HG02943 (cell line): ENCODE measurements at regions not wholly inside any gene's neighbourhood (a gene's known extent, or its start where the extent isn't known, plus 50 kb on each side); places are given as distances from the start of the nearest gene placed in this dataset.
"Not testable (repeated sequence)": the region's sequence is repeated elsewhere in the genome, so short reads cannot be mapped to it uniquely, and the experiment has no call there.

Experiments
- ATAC-seq: cut with Tn5 transposase; IDR thresholded peaks from one replicate; pipeline ENCODE4 v1.9.1; 2021; ENCODE audit warnings: mild to moderate bottlenecking, low read depth, moderate library complexity; ENCODE audit not compliant: unreplicated experiment

DNA sequence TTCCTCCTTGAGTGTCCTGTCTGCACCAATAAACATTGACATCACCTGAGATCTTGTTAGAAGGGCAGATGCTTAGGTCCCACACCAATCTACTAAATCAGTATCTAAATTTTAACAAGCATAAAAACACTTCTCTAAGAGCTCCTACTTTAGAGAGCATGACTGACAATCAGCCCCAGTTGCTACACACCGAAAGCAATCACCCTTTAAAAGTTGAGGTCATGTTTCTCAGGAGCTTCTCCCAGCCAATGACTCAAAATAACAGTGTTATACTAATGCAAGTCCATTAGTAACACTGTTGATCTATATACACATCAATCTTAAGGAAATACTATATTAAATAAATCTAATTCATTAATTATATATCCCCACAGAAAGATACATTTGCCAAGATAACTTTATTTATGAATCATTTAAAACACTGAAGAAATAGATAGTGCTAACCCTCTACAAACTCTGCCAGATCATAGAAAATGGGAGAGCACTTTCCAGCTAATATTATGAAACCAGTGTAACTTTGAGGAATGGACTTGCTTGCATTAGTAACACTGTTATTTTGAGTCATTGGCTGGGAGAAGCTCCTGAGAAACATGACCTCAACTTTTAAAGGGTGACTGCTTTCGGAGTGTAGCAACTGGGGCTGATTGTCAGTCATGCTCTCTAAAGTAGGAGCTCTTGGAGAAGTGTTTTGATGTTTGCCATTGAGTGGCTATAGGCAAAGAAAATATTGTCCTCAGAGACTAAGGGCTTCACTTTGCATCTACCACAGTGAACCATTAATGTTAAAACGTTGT lies 109.8 kb upstream of the HDX start:
- no peak for ATAC-seq

DNA sequence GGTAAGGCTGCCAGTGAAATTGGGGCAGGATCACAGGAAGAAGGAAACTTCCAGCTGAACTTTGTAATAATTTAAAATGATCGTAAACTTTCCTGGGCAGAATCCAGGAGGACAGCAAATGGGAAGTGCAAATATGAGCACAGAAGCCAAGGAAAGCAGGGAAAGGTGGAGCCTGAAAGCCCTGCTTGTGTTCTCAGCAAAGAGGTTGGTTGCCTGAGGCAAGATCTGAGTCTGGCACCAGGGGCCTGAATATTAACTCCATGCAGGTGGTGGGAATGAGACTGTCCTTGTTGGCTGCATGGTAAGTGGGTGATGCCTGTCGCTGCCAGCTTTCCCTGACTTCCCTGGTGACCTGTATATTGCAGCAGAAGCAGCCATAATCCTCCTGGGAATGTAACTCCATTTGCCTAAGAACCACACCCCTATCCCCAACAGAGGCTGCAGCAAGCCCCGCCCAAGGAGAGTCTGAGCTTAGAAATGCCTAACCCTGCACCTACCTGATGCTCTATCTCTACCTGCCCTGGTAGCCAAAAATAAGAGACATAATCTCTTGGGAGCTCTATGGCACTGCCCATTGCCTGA lies 132.0 kb upstream of the HDX start:
- ATAC-seq, result no peak

DNA sequence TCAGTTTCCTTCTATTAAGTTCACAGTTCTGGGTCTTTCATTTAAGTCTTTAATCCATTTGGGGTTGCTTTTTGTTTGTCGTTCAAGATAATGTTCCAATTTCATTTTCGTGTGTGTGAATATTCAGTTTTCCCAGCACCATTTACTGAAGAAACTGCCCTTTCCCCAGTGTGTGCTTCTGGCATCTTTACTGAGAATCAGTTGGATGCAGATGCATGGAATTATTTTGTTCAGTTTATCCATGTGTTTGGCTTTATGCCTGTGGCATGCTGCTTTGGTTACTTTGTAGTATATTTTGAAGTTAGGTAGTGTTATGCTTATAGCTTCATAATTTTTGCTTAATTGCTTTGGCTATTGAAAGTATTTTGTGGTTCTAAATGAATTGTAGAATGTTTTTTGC lies 163.8 kb upstream of the HDX start:
- no peak for ATAC-seq

DNA sequence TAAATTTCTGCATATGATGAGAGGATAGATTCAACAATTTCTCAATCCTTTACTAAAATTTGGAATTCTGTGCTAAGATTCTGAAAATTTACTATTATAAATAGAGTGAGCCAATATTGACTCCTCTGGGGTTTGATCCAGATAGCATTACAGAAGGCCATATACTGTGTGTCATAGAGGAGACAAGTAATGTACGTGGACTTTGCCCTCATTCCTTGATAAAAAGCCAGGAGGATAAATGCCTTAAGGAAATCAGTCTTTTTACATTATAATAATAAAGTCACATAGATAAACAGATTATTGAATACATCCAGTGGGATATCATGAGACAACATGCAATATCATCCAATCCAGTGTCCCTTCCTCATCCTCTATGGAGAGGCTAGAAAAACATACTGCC lies 188.0 kb upstream of the HDX start:
- no peak for ATAC-seq

DNA sequence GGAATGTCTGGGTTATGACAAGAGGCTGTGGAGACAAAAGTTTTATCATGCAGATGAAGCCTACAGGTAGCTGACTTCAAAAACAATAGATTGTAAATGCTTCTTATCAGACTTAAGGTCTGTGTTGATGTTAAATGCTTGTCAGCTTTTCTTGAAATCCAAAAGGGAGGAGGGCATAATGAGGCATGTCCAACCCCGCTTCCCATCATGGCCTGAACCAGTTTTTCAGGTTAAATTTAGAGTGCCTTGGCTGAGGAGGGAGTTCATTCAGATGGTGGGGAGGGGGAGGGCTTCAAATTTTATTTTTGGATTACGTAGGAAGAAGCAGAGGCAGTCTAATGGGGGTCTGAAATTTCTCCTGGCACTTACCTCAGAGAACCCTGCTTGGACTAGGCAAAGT lies 207.7 kb upstream of the HDX start:
- no peak for ATAC-seq

DNA sequence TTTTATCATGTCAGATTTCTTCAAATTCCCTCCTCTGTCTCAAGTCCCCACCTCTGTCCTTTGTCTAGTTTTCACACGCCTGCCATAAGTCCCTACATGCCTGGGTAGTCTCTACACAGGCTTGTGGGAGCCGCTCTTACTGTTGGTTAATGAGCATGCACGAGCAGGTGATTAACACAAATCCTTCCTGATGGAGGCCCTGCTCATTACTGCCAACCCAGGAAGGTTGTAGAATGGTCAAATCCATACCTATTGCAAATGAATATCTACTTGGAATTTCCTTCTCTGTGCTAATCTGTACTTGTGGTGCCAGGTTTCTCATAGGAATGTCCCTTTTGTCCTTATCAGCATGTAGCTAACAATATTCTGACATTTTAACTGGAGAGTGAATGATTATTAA lies 208.4 kb upstream of the HDX start:
- ATAC-seq, result no peak

DNA sequence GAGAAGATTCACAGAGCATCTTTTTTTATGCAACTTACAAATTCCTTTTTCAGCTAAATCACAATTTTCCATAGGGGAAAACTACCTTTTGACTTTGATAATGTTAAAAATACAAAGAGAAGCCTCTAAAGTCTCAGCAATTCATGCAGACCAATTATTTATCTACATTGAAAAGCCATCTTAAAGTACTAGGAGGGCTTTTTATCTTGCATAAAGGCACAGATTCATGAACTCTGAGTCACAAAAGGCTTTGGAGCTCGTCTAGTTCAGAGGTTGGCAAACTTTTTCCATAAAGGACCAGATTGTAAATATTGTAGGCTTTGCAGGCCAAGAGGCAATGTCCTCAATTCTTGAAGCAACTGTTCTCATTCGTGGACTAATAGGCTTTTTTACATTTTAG lies 210.4 kb upstream of the HDX start:
- no peak for ATAC-seq

DNA sequence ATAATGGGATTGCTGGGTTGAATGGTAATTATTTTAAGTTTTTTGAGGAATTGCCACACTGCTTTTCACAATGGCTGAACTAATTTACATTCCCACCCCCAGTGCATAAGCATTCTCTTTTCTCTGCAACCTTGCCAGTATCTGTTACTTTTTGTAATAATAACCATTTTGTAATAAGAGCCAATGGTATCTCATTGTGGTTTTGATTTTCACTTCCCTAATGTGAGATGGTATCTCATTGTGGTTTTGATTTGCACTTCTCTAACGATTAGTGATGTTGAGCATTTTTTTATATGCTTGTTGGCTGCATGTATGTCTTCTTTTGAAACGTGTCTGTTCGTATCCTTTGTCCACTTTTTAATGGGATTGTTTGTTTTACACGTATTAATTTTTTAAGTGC lies 213.1 kb upstream of the HDX start:
- no peak for ATAC-seq

DNA sequence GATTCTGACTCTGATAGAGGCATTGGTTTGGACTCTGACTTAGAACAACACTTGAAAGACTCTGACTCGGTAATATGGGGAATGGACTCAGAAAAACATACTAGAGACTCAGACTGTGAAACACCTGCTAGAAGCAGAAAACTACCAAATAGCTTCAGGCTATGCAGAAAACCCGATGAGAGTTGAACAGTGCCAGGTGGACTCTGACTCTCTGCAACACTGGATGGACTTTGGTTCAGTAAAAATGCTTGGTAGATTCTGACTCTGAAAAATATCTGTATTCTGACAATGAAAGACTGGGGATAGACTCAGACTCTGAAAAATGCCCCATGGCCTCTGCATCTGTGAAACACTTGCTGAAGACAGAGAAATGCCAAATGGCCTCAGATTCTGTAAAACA lies 215.1 kb upstream of the HDX start:
- no peak for ATAC-seq

DNA sequence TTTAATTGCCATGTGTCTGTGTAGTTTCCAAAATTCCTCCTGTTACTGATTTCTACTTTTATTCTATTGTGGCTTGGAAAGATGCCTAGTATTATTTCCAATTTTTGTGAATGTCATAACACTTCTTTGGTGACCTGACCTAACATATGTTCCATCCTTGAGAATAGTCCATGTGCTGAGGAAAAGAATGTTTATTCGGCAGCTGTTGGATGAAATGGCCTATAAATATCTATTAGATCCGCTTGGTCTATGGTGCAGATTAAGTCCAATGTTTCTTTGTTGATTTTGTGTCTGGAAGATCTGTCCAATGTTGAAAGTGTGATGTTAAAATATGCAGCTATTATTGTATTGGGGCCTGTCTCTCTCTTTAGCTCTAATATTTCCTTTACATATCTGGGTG lies 219.2 kb upstream of the HDX start:
- no peak for ATAC-seq

DNA sequence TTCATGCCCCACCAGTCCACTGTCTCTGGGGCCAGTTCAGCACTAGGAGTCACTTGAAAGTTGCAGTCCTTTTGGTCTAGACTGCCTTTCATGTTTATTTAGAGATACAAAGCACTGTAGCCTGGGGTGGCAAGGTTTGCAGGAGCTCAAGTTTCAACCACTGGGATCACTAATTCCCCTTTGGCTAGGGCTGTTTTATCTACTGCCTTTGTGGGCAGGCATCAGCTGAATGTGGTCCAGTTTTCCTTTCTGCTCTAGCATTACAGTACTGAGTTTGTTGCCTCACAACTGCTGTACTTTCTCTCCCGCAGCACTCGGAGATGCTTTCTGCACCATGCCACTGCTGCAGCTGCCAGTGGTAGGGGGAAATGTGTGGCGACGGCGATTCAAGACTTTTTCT lies 222.3 kb upstream of the HDX start:
- ATAC-seq, result no peak

DNA sequence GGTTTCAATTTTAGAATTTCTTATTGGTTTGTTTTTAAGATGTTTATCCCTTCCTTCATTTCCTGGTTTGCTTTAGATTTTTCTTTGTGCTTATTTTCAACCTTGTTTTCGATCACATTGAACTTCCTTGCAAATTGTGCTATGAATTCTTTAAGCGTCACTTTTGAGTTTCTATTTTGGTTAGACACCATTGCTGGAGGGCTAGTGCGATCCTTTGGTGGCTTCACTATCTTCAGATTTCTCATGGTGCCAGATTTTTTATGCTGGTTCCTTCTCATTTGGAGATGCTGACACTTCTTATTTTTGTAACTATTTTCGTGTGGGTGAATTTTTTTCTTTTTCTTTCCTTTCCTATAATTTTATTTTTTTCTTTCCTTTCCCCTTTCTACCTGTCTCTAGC lies 227.2 kb upstream of the HDX start:
- no peak for ATAC-seq

DNA sequence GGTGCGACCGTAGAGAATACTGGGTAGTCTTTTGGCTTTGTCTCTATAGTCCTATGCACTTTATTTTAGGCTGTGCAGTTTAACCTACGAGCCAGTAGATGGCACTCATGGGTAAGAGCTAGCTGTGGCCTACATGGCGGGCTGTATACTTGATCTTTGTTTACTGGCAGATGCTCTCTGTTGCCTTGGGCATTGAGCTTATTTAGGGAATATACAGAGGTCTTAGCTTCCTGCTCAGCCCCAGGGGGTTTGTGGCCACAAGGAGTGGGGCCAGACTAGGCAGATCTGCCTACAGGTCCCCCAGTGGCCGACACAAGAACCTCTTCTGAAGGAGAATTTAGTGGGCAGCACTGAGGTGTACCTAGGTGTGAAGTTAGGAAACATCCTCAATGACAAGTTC lies 227.6 kb upstream of the HDX start:
- ATAC-seq, result peak; percentile 99

DNA sequence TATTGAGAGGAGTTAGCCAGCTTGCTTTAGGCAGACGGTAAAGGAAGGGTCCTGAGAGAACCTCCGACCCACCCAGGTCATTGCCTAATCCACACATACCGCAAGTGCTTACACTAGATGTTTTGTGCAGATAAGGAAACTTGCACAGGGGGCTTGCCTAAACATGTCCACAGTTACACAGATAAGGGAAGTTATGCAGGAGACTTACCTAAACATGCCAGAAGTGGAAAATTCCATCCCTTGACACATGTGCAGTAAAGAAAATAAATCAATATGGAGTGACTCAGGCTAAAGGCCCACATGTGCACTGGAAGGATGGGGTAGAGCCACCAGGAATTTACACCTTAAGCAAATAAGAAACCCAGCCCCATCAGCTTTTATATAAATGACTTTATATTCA lies 232.8 kb upstream of the HDX start:
- no peak for ATAC-seq

DNA sequence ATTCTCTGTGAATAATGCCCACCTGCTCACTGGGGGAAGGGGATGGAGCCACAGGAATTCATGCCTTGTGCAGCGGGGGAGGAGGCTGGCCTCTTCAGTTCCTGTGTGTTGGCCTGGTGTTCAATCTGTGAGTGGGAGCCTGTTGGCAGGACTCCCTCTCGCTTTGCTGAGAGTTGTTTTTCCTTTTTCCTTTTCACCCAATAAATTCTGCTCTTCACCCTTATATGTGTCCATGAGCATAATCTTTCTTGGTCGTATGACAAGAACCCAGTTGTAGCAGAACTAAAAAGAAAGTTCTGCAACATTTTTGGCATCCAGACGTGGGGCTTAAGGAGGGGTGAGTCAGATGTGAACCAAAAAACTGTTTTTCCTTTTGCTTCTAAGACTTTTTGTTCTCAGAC lies 235.2 kb upstream of the HDX start:
- no peak for ATAC-seq

DNA sequence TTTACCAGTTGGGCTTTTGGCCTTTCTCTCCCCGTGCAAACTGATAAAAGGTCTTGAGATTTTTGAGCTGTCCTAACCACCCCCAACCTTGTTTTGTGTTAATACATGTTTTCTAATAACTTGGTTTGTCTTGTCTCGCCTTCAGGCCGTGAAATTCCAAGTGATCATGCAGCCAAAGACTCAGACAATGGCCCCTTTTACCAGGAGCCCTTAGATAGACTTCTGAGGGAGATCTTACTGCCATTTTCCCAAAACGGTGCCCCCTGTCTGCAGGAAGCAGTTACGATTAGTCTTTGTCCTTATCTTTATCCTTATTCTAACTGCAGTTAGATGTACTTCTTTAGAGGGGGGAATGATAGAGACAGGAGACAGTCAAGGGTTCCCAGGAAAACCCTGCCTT lies 245.3 kb upstream of the HDX start:
- ATAC-seq, result no peak

DNA sequence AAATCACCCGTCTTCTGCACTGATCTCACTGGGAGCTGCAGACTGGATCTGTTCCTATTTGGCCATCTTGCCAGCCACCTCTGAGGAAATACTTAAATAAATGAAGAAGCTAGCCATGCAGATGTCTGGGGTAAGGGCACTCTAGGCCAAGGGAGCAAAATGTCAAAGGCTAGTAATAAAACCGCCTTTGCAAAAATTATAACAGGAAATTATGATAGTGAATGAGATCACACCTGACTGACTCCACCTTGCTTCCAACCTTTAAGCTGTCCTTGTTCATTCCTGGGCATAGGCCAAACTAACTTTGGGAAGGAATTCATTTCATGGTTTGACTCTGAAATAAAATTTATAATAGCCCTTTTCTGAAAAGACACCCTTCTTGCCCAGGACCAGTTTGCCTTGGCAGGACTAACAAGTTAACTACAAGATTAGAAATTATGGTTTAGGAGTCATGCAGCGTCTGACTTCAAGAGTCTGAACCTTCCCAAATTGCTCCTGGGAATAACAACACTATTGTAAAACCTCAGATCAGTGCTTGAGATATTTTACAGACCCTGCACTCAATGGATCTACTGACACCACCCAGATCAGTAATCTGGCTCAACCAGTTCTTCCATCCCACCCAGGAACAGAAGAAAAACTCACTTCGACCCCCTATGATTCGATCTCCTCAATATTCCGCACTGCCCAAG lies 246.9 kb upstream of the HDX start:
- no peak for ATAC-seq

DNA sequence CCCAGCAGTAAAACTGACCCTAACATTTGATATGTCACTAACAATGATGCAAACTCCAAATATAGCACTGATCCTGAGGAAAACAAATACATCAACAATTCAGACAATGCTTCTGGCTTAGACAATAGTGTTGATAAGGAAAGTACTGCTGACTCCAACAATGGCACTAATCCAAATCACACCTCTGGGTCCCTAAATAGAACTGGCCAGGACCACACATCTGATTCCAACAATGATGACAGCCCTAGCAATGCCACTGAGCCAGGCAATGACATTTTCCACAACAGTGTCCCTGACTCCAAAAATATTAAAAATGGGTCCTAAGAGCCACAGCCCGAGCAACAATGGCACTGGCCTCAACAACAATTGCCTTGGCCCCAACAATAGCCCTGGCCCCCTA lies 243.1 kb upstream of the APOOL start:
- ATAC-seq, result no peak

DNA sequence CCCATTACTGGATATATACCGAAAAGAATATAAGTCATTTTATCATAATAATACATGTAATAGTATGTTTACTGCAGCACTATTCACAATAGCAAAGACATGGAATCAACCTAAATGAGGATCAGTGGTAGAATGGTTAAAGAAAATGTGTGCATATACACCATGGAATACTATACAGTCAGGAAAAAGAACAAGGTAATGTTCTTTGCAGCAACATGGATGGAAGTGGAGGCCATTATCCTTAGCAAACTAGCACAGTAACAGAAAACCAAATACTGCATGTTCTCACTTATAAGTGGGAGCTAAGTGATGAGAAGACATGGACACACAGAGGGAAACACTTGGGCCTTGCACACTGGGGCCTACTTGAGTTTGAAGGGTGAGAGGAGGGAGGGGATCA lies 207.4 kb upstream of the APOOL start:
- no peak for ATAC-seq

DNA sequence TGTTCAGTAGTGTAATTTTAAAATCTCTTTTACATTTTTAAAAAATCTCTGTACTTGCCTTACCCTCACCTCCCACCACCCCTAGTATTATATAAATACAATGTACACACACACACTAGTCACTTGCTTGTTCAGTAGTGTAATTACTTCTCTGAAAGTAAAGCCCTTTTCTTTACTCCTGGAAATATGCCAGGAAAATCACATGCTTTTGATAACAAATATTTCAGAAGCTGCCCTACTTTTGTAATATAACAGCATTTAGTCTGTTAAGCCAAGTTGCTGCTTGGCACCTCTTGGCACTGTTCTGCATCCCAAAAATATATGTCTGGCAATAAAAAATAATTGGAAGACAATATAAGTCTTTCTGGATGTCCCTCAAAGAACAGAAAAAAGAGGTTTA lies 172.8 kb upstream of the APOOL start:
- no peak for ATAC-seq

DNA sequence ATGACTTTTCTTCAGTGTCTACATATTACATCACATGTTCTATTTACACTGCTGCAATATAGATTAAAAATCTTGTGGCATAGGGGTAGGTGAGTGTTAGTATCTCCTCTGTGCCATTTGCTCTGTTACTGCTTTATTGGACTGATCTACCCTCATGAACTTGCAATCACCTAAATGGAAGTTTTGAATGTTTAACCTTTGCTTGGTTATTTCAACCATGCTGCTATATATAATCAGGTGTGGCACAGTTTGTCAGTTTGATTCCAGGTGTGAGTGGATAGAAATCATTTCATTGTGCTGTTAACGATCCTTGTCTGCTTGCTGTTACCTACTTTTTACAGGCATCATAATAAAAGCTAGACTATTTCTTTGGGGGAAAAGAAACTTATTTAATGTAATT lies 157.1 kb upstream of the APOOL start:
- not testable (repeated sequence) for ATAC-seq

DNA sequence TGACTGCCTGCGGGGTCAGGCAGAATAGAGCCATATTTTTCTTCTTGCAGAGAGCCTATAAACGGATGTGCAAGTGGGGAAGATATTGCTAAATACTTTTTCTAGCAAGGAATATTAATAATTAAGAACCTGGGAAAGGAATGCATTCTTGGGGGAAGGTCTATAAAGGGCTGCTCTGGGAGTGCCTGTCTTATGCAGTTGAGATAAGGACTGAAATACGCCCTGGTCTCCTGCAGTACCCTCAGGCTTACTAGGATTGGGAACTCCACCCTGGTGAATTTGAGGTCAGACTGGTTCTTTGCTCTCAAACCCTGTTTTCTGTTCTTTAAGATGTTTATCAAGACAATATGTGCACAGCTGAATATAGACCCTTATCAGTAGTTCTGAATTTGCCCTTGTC lies 152.5 kb upstream of the APOOL start:
- not testable (repeated sequence) for ATAC-seq
